IPS DF 4.7 (cell line): ENCODE measurements at regions not wholly inside any gene's neighbourhood (a gene's known extent, or its start where the extent isn't known, plus 50 kb on each side); places are given as distances from the start of the nearest gene placed in this dataset.

Source experiments
- DNase-seq: peaks from one replicate; pipeline ENCODE4 v3.0.0-alpha.2; 2013; ENCODE audit warnings: low spot score; ENCODE audit errors: extremely low read depth

DNA sequence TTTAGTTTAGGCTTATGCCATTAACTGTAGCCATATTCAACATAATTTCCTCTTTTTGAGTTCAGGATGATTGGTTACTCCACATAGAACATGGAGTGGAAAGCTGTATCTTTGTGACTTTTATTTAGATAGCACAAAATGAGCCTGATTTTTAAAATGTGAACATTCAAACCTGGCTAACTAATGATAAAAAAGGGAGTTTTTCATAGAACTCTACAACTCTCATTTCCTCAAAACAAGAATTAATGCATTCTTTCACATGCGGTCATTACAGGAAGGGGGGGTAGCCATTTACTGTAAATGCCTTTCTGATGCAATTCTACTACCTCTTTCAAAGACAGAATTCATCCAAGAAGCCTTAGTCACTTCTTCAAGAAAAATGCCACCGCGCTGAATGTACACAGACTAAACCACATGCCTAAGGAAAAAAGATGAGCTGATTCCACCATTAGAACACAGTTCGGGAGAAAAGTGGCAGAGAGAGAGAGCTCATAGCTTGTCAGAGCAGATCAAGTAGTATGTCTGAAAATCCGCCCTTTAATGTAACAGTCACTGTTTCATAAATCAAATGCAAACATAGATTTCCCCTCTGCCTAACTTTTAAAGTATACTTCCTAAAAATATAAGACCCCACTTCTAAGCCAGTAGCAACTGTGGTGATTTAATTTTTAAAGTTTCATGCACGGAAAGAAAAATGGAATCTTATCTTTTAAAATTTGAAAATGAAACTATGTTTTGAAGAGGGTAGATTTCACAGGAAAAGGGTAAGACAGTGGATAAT is 226.4 kb upstream of the KLF14 start:
- DNase-seq: no peak

DNA sequence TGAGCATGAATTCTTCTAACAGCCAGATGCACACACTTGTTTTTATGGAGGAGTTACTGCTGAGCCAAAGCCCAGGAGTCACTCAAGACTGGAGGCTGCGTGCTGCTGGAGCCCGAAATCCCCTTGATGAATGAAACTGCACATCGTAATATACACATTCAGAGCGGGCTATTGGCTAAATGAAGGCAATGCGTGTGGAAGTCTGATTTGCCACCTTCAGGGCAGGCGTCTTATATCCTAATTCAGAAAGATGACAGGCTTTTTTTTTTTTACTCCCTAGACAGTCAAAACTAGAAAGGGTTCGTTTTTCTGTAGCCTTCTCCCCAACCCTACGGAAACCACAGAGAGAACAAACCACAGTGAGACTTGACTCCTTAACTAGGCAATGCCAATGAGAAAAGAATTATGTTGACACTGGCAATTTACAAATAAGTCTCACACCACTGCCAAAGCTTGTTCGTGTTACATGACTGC is 227.2 kb upstream of the KLF14 start:
- DNase-seq: no peak

DNA sequence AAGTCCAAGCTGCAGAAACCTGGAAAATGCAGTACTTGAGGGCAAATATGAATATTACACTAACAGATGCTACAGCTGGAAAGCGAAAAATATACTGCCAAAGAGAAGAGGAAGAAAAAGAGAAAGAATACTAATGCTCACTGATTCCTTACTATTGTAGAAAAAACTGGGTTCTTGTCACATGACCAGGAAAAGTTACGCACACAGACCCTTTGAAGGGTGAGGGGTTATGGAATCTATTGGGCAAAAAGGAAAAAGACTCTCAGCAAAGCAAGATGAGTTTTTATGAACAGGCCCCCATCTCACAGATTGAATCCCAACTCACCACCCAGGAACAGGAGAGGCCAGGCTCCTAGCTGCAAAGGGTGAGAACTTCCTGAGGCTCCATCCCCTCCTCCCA is 228.1 kb upstream of the KLF14 start:
- DNase-seq: no peak

DNA sequence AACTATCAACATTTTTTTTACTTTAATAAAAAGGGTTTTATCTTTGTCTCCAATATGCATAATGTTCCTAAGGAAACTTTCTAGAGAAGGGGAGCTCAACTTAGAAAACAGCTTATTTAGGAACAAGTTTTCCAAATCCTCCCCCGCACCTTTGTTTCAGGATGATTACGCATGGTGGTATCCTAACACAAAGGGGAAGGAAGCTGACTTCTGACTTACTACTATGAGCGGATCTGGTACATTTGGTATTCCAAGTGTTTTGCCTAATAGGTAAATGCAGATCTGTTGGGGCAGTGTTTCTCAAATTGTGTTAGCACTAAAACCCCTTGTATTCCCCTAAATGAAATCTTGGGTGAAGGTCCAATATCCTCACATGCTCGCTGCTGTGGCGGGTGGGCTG is 229.3 kb upstream of the KLF14 start:
- no peak for DNase-seq

DNA sequence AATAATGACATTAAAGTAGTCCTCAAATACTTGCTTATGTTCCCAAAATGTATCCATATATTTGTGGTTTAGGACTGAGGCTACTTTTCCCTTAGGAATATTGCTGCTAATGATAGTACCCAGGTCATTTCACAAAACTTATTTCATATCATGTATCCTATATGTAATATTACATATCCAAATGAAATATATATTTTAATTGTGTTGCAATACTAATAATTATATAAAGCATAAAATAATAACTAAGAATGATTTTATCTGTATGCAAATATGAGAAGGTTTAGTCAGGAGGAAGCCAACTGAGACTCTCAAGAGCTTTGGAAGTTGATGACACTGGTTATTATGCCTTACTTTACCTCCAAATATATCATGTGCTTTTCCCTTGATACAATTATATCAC is 231.5 kb upstream of the KLF14 start:
- no peak for DNase-seq

DNA sequence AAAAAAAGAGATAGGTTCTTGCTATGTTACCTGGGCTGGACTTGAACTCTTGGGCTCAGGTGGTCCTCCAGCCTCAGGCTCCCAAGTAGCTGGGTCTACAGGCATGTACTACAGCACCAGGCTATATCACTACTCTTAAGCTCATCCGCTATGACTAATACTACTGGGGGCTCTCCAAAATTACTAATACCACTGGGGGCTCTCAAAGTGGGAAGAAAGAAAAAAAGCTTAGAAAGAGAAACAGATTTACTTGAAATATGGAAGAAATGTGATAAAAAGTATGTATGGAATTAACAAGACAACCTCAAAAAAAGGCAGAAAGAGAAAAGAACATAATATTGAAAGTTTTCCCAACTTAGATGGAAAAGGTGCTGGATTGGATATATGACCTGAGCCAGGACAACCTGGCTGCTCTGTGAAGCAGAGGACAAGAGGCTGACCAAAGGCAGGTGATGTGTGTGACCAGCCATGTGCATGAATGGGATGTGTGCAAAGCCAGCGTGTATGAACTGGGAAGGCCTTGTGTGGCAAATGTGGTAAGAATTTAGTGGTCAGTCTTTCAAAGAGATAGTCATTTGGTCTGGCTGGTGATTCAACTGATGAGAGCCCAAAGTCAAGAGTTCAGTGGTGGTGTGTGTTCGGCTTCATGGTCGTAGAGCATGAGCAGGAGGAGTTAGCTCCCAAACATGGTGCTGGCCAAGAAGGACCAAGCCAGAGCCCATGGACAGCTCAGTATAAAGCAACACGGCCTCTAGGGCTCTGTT is 232.4 kb upstream of the KLF14 start:
- no peak for DNase-seq

DNA sequence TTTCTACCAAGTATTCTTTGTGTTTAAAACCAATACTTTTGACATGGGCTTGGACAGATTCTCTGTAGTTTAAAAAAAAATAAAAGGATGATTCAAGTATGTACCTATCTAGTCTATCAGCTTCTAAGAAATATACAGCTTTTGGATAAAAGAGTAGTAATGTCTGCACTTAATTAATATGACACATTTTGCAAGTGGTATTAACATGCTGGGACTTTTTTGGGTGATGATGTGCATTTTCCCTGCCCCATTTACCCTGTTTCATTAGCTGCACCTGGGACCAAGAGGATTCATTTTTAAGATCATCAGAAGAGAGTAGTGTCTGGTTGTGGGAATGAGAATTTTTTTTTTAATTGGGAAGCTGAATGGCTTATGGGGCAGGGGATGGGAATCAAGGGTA is 236.2 kb upstream of the KLF14 start:
- no peak for DNase-seq

DNA sequence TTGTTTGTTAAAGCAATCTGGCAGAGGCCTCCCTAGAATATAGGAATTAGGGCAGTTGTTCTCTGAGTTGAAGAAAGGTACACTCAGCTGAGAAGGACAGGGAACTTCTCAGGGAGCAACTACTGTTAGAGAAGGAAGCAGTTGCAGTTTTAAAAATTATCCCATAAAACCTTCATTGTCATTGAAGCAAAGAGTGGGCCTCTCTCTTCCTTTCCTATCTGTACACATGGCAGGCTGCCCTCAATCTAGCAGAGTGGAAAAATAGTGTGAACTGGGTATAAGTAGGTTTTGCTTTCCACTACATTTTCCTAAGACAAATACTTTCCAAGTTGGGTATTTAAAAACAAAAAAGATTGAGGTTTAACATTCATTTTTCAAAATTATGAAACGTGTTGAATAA is 236.7 kb upstream of the KLF14 start:
- no peak for DNase-seq

DNA sequence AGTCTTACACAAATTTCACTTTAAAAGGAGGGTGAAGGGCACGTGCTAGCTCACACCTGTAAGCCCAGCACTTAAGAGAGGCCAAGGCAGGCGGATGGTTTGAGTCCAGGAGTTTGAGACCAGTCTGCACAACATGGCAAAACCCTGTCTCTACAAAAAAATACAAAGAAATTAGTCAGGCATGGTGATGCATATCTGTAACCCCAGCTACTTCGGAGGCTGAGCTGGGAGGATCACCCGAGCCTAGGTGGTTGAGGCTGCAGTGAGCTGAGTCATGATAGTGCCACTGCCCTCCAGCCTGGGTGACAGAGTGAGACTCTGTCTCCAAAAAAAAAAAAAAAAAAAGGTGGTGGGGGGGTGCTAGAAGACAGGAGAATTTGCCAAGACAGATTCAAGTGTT is 237.3 kb upstream of the KLF14 start:
- DNase-seq: no peak

DNA sequence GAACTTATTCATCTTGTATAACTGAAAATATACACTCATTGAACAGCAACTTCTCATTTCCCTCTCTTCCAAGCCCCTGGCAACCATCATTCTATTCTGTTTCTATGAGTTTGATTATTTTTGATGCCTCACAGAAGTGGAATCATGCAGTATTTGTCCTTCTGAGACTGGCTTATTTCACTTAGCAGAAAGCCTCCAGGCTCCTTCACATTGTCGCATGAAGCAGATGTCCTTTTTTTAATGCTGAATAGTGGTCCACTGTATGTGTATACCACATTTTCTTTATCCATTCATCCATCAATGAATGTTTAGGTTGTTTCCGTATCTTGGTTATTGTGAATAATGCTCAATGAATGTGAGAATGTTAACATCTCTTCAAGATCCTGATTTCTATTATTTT is 238.2 kb upstream of the KLF14 start:
- no peak for DNase-seq

DNA sequence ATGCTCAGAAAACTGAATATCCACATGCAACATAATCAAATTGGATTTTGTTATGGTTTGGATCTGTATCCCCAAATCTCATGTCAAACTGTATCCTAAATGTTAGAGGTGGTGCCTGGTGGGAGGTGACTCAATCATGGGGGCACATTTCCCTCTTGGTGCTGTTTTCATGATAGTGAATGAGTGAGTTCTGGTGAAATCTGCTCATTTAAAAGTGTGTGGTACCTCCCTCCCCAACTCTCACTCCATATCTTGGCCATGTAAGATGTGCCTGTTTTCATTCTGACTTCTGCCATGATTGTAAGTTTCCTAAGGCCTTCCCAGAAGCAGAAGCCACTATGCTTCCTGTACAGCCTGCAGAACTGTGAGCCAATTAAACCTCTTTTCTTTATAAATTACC is 239.6 kb upstream of the KLF14 start:
- no peak for DNase-seq

DNA sequence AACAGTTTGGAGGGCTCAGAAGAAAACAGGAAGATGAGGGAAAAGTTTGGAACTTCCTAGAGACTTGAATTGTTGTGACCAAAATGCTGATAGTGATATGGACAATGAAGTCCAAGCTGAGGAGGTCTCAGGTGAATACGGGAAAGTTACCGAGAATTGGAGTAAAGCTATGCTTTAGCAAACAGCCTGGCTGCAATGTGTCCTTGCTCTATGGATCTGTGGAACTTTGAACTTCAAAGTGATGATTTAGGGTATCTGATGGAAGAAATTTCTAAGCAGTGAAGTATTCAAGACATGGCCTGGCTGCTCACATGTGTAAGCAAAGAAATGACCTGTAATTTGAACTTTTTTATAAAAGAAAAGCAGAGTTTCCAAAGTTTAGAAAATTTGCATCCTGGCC is 240.2 kb upstream of the KLF14 start:
- no peak for DNase-seq

DNA sequence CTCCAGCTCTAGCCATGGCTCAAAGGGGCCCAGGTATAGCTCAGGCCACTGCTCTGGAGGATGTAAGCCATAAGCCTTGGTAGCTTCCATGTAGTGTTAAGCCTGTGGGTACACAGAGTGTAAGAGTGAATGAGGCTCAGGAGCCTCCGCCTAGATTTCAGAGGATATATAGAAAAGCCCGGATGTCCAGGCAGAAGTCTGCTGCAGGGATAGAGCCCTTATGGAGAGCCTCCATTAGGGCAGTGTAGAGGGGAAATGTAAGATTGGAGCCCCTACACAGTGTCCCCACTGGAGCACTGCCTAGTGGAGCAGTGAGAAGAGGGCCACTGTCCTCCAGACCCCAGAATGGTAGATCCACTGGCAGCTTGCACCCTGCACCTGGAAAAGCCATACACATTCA is 240.8 kb upstream of the KLF14 start:
- no peak for DNase-seq

DNA sequence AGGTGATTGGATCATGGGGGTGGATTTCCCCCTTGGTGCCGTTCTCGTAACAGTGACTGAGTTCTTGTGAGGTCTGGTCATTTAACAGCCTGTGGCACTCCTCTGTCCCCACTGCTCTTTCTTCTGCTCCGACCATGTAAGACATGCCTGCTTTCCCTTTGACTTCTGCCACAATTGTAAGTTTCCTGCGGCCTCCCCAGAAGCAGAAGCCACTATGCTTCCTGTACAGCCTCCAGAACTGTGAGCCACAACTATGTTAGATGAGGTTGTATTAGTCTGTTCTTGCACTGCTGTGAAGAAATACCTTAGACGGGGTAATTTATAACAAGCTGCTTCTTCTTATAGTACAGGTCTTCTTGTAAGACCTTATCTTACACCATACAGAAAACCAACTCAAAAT is 241.7 kb upstream of the KLF14 start:
- DNase-seq: no peak

DNA sequence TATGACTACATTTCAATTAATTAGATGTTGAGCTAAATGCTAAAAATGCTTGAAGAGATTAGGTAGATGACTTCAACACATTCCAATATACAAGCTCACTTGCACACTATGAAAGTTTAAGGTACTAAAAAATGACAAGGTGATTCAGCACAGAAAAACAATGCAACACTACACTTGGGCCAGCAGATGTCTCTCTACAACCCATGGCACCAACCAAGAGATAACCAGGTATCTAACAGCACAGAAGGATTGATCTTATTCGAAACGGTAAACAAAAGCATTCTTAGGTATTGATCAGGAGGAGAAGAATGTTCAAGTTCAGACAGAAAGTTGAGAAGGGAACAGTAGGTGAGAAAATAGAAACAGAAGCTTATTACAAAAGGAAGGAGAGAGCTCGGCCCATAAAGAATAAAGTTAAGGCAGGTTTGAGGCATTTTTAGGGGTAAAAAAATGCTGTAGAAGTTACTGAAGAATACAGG is 248.2 kb upstream of the KLF14 start:
- no peak for DNase-seq

DNA sequence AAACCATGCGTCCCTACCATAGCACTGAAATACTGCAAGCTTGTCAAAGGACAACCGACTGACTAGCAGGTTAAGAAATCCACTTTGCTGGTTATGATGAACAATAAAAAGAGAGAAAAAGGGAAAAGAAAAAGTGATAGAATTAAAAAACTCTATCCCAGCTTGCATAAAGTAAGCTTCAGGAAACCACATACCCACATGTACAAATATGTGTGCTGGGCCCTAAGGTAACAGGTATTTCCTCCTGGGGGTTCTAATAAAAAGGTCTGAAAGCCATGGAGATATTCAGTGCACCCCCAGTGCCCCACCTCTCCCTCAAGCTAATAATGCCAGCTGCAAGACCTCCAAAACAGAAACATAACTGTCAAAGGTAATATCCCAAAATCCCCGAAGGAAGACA is 248.6 kb upstream of the KLF14 start:
- no peak for DNase-seq

DNA sequence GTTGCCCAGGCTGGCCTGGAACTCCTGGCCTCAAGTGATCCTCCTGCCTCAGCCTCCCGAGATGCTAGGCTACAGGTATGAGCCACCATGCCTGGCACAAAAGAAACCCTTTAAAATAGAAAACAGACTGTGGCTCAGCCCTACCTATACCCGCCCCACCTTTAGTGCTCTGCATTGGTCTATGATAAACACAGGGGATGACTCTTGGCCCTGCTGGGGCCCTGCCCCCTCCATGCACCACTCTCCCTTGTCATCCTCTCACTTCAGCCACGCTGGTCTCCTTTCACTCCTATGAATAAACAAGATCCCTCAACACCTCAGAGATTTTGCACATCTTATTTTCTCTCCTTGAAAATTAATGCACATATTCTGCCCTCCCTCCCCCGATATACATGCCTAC is 251.4 kb upstream of the KLF14 start:
- no peak for DNase-seq

DNA sequence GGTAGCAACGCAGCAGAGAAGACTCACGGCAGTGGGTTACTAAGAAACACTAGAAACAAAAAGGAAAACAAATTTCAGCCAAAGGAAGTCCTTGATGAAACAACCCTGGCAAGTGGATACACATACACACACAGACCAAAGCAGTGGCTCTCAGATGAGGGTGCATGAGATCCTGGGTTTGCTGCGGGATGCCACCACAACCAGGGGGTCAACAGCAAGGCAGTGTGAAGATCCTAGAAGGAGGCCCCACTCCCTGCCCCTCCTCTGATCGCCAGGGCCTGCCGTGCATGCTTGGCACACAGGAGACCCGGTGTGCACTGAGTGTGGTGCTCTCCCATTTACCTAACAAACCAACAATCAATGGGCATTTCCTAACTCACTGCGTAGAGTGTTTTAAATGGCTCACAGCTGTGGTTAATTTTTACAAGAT is 252.3 kb upstream of the KLF14 start:
- no peak for DNase-seq

DNA sequence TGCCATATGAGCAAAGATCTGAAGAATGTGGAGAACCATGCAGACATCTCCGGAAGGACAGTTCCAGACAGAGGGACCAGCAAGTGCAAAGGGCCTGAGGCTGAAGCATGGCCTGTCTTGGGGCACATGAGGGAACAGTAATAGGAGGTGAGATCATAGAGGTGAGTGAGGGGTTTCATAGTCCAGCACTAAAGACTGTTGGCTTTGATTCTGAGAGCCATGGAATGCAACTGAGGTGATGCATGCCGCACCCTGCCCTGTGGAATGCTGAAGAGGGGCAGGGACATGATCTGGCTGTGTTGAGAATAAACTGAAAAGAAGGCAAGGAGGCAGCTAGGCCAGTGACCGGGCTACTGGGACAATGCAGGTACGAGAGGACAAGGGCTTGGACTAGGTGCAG is 253.1 kb upstream of the KLF14 start:
- DNase-seq: no peak

DNA sequence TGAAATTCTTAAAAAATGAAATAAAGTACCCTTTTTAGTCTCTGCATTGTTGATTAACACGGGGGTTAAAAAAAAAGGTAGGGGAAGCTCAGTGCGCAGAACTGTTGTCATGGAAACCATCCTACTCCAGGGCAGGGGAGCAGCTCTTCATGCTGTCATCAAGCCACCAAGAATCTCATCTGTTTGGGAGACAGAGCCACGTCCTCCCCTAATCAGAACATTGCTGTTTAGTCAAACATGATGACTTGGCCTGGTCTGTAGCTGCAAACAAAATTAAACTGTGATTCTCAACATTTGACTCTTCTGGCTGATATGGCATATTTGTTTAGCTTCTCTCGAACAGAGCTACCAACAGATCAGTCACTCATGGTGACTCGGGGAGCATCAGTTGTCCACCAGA is 254.4 kb upstream of the KLF14 start:
- DNase-seq: no peak

DNA sequence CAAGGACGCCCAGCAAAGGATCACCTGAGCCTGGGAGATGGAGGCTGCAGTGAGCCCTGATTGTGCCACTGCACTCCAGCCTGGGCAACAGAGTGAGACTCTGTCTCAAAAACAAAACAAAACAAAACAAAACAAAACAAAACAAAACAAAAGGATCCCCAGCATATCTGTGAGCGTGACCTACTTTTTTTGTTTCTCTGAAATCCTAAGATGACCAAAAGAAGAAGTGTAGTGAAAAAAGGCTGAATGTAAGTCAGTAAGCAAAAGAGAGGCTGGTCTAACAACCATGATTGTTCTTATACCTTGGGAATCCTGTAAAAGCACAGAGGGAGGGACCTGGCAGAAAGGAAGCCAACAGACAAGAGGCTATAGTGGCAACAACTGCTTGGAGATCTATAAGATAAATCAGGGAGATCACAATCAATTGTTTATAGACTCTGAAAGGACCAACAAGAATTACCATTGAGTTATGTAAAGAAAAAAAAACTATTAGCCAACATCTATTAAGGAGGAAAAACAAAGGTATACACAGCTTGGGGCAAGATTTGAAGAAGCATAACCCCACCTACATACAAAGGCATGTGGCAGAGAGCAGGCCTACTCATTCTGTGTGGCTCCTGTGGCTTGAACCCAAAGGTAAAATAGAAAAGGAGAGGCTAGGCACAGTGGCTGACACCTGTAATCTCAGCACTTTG is 255.2 kb upstream of the KLF14 start:
- DNase-seq: no peak

DNA sequence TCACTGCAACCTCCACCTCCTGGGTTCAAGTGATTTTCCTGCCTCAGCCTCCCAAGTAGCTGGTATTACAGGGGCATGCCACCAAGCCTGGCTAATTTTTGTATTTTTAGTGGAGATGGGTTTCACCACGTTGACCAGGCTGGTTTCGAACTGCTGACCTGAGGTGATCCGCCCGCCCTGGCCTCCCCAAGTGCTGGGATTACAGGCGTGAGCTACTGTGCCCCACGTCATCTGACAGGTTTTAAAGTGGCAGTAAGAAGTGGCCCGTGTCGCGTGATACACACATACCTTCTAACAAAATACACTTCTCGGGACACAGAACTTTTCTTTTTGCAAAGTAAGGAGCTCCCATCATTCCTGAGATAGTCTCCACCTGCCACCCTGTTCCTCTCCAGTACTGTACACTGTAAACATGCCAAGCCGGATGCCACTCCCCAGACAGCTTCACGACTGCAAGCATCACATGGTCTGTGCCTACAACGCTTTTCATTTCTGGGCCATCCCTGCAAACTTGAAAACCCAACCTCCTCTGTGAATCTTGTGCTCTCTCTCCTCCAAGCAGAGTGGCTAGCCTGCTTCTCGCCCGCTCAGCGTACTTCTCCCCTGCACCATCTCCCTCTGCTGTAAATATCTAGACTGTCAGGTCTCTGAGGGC is 256.3 kb upstream of the KLF14 start:
- DNase-seq: no peak
